ENCODE measurements at regions not wholly inside any gene's neighbourhood (a gene's known extent, or its start where the extent isn't known, plus 50 kb on each side); places are given as distances from the start of the nearest gene placed in this dataset.
"Not testable (repeated sequence)": the region's sequence is repeated elsewhere in the genome, so short reads cannot be mapped to it uniquely, and the experiment has no call there.

- TF ChIP-seq CTCF (IDR thresholded peaks at IDR 0.05; ENCODE audit: low read length) = peak; percentile 54
- TF ChIP-seq EZH2 (IDR thresholded peaks at IDR 0.05; ENCODE audit: borderline replicate concordance, low read length) = not testable (repeated sequence)
These were observed 214.8 kb downstream of the UNC5CL start for GRCh38 chr6:40823917-40824891.
